H1 (cell line): ENCODE measurements at regions not wholly inside any gene's neighbourhood (a gene's known extent, or its start where the extent isn't known, plus 50 kb on each side); places are given as distances from the start of the nearest gene placed in this dataset.

Source experiments
- CBX8 ChIP-seq: fragments of 300-800, 300-1000 bp; sonication (generic); IDR thresholded peaks from 2 replicates; pipeline ENCODE4 v1.7.1; 2016; ENCODE audit warnings: low read depth, low read length, borderline replicate concordance
- JUN ChIP-seq: IDR thresholded peaks from 2 replicates; pipeline ENCODE4 v1.6.1; 2011; ENCODE audit warnings: low read depth, mild to moderate bottlenecking, improper control_type of control experiment, low read length
- JUND ChIP-seq: IDR thresholded peaks from 2 replicates; pipeline ENCODE4 v1.6.1; 2011; ENCODE audit warnings: mild to moderate bottlenecking, improper control_type of control experiment, low read length
- POU5F1 ChIP-seq: IDR thresholded peaks from 2 replicates; pipeline ENCODE4 v1.6.1; 2011; ENCODE audit warnings: low read depth, mild to moderate bottlenecking, low read length, moderate library complexity
- SIN3A ChIP-seq, 2 experiments: IDR thresholded peaks in 1 of 2; conservative IDR thresholded peaks in 1 of 2; 2 replicates each; pipeline ENCODE4 v1.6.1; 2011 to 2012; ENCODE audit warnings: low read length in 2 of 2, improper control_type of control experiment in 1 of 2, low read depth in 1 of 2, mild to moderate bottlenecking in 1 of 2
- TF ChIP-seq, protein P1 (sequence below): IDR thresholded peaks from 2 replicates; pipeline ENCODE4 v1.6.1; 2011; ENCODE audit warnings: low read depth, mild to moderate bottlenecking, low read length; ENCODE audit not compliant: insufficient read depth
- TF ChIP-seq, protein P2 (sequence below), 3 experiments: IDR thresholded peaks; 1 replicate in 2 of 3; 2 replicates in 1 of 3; pipeline versions ENCODE4 v1.5.1 to v1.6.1; 2011; ENCODE audit warnings: low read length in 3 of 3, mild to moderate bottlenecking in 3 of 3, inconsistent platforms in 2 of 3, low read depth in 1 of 3, moderate library complexity in 1 of 3; ENCODE audit not compliant: insufficient read depth in 1 of 3; ENCODE audit errors: control extremely low read depth in 1 of 3
- TF ChIP-seq, protein P3 (sequence below): IDR thresholded peaks from 2 replicates; pipeline ENCODE4 v1.6.1; 2012; ENCODE audit warnings: low read length, inconsistent platforms

DNA sequence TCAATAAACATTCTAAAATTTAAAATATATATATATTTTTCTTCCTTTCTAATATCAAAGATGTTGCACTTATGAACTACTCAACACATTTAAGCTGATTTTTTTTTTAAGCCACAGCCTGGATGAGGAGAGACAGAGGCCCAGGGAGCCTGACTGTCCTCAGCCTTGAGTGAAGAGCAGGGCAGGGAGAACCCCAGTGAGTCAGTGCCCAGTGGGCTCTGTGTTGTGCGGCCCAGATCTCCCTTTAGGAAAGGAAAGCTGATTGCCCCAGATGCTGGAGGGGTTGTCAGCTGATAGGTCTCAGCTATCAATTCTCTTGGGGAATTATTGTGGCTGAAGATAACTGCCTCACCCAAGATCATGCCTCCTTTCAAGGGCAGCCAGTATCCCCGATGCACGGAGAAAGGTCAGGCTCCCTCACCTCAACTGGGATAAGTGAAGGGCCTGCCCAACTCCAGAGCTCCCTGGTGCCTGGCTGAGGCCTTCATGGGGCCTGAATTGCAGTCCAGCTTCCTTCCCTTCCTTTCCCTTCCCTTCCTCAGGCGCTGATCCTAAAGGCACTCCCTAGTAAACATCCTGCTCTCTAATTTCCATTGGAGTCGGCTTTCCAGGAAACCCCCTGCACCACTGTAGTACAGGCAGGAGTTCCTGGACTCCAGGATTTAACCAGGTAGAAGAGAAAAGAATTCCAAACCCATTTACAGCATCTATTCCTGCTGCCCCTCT is 106.9 kb upstream of the ATL2 start (continued):
- TF ChIP-seq CBX8 (no peak), POU5F1 (no peak), SIN3A (conservative IDR thresholded peaks at IDR 0.05 in 1 of 2, IDR thresholded peaks at IDR 0.05 in 1 of 2; ENCODE audit: low read depth in 1 of 2, low read length in 2 of 2) (no peak), JUN (no peak), JUND (no peak)
- TF ChIP-seq, protein P1, sequence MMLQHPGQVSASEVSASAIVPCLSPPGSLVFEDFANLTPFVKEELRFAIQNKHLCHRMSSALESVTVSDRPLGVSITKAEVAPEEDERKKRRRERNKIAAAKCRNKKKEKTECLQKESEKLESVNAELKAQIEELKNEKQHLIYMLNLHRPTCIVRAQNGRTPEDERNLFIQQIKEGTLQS: no peak
- TF ChIP-seq, protein P2, sequence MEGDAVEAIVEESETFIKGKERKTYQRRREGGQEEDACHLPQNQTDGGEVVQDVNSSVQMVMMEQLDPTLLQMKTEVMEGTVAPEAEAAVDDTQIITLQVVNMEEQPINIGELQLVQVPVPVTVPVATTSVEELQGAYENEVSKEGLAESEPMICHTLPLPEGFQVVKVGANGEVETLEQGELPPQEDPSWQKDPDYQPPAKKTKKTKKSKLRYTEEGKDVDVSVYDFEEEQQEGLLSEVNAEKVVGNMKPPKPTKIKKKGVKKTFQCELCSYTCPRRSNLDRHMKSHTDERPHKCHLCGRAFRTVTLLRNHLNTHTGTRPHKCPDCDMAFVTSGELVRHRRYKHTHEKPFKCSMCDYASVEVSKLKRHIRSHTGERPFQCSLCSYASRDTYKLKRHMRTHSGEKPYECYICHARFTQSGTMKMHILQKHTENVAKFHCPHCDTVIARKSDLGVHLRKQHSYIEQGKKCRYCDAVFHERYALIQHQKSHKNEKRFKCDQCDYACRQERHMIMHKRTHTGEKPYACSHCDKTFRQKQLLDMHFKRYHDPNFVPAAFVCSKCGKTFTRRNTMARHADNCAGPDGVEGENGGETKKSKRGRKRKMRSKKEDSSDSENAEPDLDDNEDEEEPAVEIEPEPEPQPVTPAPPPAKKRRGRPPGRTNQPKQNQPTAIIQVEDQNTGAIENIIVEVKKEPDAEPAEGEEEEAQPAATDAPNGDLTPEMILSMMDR (IDR thresholded peaks at IDR 0.05; ENCODE audit: control extremely low read depth in 1 of 3, insufficient read depth in 1 of 3, low read depth in 1 of 3, low read length in 3 of 3): no peak
- TF ChIP-seq, protein P3, sequence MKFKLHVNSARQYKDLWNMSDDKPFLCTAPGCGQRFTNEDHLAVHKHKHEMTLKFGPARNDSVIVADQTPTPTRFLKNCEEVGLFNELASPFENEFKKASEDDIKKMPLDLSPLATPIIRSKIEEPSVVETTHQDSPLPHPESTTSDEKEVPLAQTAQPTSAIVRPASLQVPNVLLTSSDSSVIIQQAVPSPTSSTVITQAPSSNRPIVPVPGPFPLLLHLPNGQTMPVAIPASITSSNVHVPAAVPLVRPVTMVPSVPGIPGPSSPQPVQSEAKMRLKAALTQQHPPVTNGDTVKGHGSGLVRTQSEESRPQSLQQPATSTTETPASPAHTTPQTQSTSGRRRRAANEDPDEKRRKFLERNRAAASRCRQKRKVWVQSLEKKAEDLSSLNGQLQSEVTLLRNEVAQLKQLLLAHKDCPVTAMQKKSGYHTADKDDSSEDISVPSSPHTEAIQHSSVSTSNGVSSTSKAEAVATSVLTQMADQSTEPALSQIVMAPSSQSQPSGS: no peak
